ENCODE measurements at regions not wholly inside any gene's neighbourhood (a gene's known extent, or its start where the extent isn't known, plus 50 kb on each side); places are given as distances from the start of the nearest gene placed in this dataset.

GRCh38 chr9:17894501-17895160 lies 315.8 kb downstream of the SH3GL2 start:
- TF ChIP-seq RAD21 (conservative IDR thresholded peaks at IDR 0.05 in 1 of 2, IDR thresholded peaks at IDR 0.05 in 1 of 2) (no peak), CBX8 (IDR thresholded peaks at IDR 0.05) (no peak)

All from A549 (cell line).